PFSK-1 (cell line): ENCODE measurements at regions not wholly inside any gene's neighbourhood (a gene's known extent, or its start where the extent isn't known, plus 50 kb on each side); places are given as distances from the start of the nearest gene placed in this dataset.

Experiments
- FOXP2 ChIP-seq: optimal IDR thresholded peaks from 2 replicates; pipeline ENCODE3; 2011; ENCODE audit warnings: borderline replicate concordance, control low read depth, inconsistent platforms; ENCODE audit not compliant: insufficient read depth; ENCODE audit errors: extremely low read length, extremely low read depth
- POLR2AphosphoS5 ChIP-seq: IDR thresholded peaks from 2 replicates; pipeline ENCODE4 v1.6.1; 2012; ENCODE audit warnings: low read depth, mild to moderate bottlenecking, control low read depth, low read length, moderate library complexity
- SIN3A ChIP-seq: IDR thresholded peaks from 2 replicates; pipeline ENCODE4 v1.6.1; 2012; ENCODE audit warnings: mild to moderate bottlenecking, low read length, moderate library complexity, borderline replicate concordance; ENCODE audit not compliant: insufficient read depth
- TAF1 ChIP-seq: IDR thresholded peaks from 2 replicates; pipeline ENCODE4 v1.6.1; 2012; ENCODE audit warnings: low read length, control low read depth, borderline replicate concordance; ENCODE audit not compliant: insufficient read depth
- TF ChIP-seq, protein P1 (sequence below), 2 experiments: IDR thresholded peaks; 2 replicates each; pipeline versions ENCODE4 v1.6.1 to v1.8.0; 2011 to 2012; ENCODE audit warnings: low read depth in 2 of 2, low read length in 2 of 2, control low read depth in 1 of 2, inconsistent platforms in 1 of 2, mild to moderate bottlenecking in 1 of 2, moderate library complexity in 1 of 2; ENCODE audit not compliant: insufficient read depth in 1 of 2

DNA sequence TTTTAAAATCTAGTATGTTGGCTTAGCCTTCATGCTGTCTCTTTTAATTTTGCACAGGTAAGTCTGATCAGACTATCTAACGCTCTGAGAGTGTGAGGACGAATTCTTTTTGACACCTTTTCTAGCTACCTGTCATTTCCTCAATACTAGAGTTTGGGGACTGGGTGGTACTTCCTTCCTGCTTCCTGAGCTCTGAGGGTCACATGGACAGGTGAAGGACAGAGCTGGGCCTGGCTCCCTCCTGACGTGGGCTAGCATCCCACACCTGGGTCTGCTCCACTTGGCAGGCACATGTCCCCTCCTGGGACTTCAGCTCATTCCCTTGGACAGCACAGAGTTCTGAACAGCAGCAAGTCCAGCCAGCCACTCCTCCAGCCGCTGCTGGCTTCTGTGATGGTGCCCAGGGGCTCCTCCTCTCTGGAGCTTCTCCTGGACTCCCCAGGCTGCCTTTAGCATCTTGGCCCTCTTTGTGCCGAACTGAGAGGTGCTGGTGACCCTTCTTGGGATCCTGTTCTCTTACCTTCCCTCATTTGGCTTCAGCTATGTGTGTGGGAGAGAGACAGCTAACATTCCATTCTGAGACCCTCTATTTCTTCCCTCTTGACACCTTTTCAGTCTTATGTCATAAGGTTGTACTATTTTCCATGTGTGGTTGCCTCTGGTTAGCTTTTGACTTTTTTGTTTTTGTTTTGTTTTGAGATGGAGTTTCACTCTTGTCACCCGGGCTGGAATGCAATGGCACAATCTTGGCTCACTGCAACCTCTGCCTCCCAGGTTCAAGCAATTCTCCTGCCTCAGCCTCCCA lies 106.9 kb downstream of the B3GNT2 start:
- no peak for TF ChIP-seq POLR2AphosphoS5

DNA sequence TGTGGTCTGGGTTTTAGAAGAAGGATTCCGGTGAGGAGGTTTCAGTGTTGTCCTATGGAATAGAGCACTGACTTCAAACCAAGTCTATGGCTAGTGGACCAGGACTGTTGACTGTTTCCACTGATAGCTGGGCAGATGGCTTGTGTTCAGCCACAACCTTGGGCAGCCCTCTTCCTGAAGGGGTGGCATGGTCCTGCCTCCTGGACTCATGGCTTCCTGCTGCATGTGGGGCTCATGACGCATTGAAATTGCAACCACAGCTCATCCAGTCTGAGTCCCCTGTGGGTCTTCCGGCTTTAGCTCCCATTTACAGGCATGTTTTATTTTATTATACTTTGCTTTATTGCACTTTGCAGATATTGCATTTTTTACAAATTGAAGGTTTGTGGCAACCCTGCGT lies 105.0 kb downstream of the B3GNT2 start:
- TF ChIP-seq, protein P1, sequence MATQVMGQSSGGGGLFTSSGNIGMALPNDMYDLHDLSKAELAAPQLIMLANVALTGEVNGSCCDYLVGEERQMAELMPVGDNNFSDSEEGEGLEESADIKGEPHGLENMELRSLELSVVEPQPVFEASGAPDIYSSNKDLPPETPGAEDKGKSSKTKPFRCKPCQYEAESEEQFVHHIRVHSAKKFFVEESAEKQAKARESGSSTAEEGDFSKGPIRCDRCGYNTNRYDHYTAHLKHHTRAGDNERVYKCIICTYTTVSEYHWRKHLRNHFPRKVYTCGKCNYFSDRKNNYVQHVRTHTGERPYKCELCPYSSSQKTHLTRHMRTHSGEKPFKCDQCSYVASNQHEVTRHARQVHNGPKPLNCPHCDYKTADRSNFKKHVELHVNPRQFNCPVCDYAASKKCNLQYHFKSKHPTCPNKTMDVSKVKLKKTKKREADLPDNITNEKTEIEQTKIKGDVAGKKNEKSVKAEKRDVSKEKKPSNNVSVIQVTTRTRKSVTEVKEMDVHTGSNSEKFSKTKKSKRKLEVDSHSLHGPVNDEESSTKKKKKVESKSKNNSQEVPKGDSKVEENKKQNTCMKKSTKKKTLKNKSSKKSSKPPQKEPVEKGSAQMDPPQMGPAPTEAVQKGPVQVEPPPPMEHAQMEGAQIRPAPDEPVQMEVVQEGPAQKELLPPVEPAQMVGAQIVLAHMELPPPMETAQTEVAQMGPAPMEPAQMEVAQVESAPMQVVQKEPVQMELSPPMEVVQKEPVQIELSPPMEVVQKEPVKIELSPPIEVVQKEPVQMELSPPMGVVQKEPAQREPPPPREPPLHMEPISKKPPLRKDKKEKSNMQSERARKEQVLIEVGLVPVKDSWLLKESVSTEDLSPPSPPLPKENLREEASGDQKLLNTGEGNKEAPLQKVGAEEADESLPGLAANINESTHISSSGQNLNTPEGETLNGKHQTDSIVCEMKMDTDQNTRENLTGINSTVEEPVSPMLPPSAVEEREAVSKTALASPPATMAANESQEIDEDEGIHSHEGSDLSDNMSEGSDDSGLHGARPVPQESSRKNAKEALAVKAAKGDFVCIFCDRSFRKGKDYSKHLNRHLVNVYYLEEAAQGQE (IDR thresholded peaks at IDR 0.05; ENCODE audit: insufficient read depth in 1 of 2, low read depth in 2 of 2, low read length in 2 of 2): no peak
- no peak for TF ChIP-seq SIN3A
- no peak for TF ChIP-seq POLR2AphosphoS5
- TF ChIP-seq FOXP2: no peak
- no peak for TF ChIP-seq TAF1

- TF ChIP-seq FOXP2 (no peak), POLR2AphosphoS5 (no peak), TAF1 (no peak), SIN3A (no peak)
- TF ChIP-seq, protein P1 (IDR thresholded peaks at IDR 0.05; ENCODE audit: insufficient read depth in 1 of 2, low read depth in 2 of 2, low read length in 2 of 2): no peak
Measured at GRCh38 chr2:62297624-62298010, 101.7 kb downstream of the B3GNT2 start.

DNA sequence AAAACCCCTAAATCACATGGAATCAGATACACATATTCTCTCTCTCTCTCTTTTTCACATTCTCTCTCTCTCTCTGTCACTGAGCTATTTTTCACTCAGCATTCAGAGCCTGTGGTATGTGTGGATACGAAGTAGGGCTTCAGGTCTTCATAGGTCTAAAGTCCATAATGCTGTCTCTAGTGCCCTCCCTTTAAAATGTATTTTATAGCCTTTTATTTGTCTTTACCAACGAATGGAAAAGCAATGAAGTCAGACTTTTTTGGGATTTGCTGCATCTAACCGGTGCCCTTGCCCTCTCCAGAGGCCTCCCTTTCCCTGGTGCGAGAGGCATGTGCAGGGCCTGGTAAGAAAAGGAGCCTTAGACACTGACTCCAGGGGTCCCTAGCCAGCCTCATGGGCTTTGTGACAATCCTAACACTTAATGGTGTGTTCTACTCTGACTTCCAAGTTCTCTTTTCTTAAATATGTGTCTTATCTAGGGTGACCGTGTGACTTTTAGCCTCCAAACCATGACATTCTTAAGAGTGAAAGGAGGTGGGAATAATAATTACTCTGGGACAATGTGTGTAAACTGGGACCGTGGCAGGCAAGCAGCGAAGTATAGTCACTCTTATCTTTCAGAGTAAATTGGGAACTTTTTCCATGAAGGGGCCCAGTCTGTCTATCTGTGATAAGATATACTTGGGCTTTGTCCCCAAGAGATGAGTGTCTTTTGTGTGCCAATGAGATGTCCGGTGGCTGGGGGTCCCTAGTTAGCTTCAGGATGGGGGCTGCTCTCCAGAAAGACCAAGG lies 101.1 kb downstream of the B3GNT2 start:
- TF ChIP-seq SIN3A (no peak), POLR2AphosphoS5 (no peak), TAF1 (no peak), FOXP2 (no peak)
- TF ChIP-seq, protein P1 (IDR thresholded peaks at IDR 0.05; ENCODE audit: insufficient read depth in 1 of 2, low read depth in 2 of 2, low read length in 2 of 2): no peak

- TF ChIP-seq SIN3A: no peak
- TF ChIP-seq FOXP2: no peak
- TF ChIP-seq TAF1: no peak
- no peak for TF ChIP-seq POLR2AphosphoS5
- TF ChIP-seq, protein P1 (IDR thresholded peaks at IDR 0.05; ENCODE audit: insufficient read depth in 1 of 2, low read depth in 2 of 2, low read length in 2 of 2): no peak
Measured at GRCh38 chr2:62296034-62296831, 100.3 kb downstream of the B3GNT2 start.
